SIG-M5 (cell line): ENCODE measurements at regions not wholly inside any gene's neighbourhood (a gene's known extent, or its start where the extent isn't known, plus 50 kb on each side); places are given as distances from the start of the nearest gene placed in this dataset.

Source experiments
- DNase-seq: peaks from one replicate; lab custom pipeline; 2025; lab: John Stamatoyannopoulos, UW

- DNase-seq: no peak
These were observed 426.1 kb upstream of the FANCL start for GRCh38 chr2:58667137-58667774.

- DNase-seq: no peak
These were observed 425.3 kb upstream of the FANCL start for GRCh38 chr2:58666323-58666970.

- DNase-seq: no peak
These were observed 424.0 kb upstream of the FANCL start for GRCh38 chr2:58665154-58665553.

GRCh38 chr2:58664523-58665151 is 423.5 kb upstream of the FANCL start:
- DNase-seq: no peak

GRCh38 chr2:58660046-58660445 is 418.9 kb upstream of the FANCL start:
- no peak for DNase-seq

GRCh38 chr2:58655152-58655551 is 414.0 kb upstream of the FANCL start:
- no peak for DNase-seq

GRCh38 chr2:58651930-58652329 is 410.8 kb upstream of the FANCL start:
- no peak for DNase-seq

- DNase-seq: no peak
These were observed 409.7 kb upstream of the FANCL start for GRCh38 chr2:58650781-58651180.

- no peak for DNase-seq
These were observed 408.6 kb upstream of the FANCL start for GRCh38 chr2:58649756-58650155.

GRCh38 chr2:58645017-58645416 is 403.9 kb upstream of the FANCL start:
- no peak for DNase-seq

- DNase-seq: no peak
These were observed 403.3 kb upstream of the FANCL start for GRCh38 chr2:58644451-58644850.

GRCh38 chr2:58641001-58641400 is 399.9 kb upstream of the FANCL start:
- DNase-seq: no peak

GRCh38 chr2:58640042-58640441 is 398.9 kb upstream of the FANCL start:
- DNase-seq: no peak

- no peak for DNase-seq
These were observed 397.2 kb upstream of the FANCL start for GRCh38 chr2:58638256-58638805.

GRCh38 chr2:58636872-58637271 is 395.7 kb upstream of the FANCL start:
- no peak for DNase-seq

- no peak for DNase-seq
These were observed 394.8 kb upstream of the FANCL start for GRCh38 chr2:58635801-58636375.

GRCh38 chr2:58634653-58635370 is 393.7 kb upstream of the FANCL start:
- no peak for DNase-seq

- no peak for DNase-seq
These were observed 392.7 kb upstream of the FANCL start for GRCh38 chr2:58633613-58634365.

GRCh38 chr2:58631986-58632385 is 390.9 kb upstream of the FANCL start:
- DNase-seq: no peak

GRCh38 chr2:58629545-58630119 is 388.5 kb upstream of the FANCL start:
- DNase-seq: no peak

GRCh38 chr2:58620896-58621295 is 379.8 kb upstream of the FANCL start:
- DNase-seq: no peak
